DMS 273 treated with DMSO at 0.1 percent for 48 hours (cell line): ENCODE measurements at regions not wholly inside any gene's neighbourhood (a gene's known extent, or its start where the extent isn't known, plus 50 kb on each side); places are given as distances from the start of the nearest gene placed in this dataset.

Experiments used
- DNase-seq: peaks from one replicate; lab custom pipeline; 2025; lab: John Stamatoyannopoulos, UW

DNA sequence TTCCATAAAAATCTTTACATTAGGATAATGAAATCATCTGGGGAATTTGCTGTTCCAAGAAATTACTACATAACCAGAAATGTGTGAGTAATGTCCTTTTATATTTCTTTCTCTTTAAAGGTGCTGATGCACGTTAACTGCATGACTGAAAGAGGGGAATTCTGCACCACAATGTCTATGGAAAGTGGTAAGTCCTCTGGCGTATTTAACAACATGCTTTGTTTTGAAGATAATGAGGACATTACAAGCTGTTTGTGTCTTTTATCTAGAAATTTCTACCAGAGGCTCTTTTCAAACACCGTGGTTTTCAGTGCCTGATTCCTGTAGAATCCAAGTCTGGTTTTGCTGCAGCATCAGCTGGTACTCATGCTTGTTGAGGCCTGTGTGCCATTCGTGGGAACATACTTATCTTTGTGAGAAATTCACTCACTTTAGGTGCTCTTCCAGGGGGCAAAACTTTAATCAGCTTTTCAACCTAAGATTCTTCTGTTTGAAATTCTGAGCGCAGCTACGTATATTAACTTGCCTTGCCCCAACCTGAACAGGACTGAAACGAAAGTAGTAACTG lies 257.2 kb downstream of the PDHA2 start:
- DNase-seq: no peak

DNA sequence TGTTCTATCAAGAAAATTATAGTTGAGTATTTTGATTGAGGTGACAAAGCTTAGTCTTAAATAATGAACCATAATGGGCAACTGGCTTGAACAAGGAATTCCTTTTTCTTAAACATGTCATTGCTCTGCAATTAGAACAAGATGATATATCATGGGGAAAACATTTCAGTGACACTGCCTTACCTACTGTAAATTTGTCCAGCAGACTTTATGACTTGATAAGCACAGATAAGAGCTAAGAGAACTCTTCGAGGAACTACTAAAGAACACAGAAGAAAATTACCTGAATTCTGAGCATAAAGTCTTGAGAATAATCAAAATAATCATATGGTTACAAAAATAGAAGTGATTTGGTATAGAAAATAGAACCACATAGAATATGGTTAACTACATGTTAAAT lies 257.8 kb downstream of the PDHA2 start:
- DNase-seq: no peak

DNA sequence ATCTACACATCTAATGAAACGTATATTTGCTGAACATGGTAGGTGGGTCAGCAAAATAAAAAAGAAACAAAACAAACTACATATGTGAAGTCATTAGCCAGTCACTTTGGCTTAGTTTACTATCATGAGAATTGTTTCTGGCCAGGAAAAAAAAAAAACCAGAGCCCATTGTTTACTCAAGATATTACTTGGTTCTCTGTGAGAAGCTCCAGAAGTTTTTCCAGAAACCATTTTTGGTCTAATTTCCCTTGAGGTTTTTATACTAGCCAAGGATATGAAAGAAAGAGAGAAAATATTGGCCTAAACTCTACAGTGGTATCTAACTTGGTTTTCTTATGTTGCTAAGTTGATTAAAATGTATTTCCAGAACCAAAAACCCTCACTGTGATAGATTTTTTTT lies 259.1 kb downstream of the PDHA2 start:
- no peak for DNase-seq

DNA sequence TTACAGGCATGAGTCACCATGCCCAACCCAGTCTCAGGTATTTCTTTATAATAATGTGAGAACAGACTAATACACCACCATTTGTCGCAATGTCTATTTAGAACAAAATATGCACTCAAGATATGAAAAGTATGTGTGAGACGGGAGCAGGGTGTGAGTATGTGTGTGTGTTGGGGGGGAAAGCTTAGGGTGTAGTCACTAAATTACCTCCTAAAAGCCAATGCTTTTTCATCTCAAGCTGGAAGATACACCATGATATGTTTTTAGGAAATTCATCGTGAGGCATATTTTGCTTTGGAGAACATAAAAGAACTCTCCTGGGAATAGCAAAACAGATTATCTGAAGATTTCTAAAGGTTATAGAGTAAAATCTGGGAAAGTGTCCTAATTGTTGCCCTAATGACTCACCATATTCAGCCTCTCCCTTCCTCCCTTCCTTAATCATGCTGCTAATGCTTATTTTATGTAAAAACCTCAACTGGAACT lies 262.7 kb downstream of the PDHA2 start:
- DNase-seq: no peak

DNA sequence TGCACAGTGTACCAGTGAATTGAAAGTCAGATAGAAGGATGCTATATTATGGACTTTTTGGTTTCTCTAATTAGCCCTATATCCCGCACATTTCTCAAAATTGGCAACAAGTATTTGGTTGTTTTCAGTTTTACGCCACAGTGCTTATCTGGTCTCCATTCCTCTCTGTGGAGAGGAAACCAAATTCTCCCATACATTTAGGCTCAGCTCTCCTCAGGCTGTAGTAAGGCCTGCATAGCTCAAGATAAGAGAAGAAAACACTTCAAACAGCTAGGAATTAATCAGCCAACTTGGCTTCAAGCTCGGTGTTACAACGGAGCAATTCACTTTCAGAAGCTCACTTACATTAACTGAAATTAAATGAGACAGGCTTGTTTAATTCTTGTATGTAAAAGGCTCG lies 263.2 kb downstream of the PDHA2 start:
- DNase-seq: no peak

DNA sequence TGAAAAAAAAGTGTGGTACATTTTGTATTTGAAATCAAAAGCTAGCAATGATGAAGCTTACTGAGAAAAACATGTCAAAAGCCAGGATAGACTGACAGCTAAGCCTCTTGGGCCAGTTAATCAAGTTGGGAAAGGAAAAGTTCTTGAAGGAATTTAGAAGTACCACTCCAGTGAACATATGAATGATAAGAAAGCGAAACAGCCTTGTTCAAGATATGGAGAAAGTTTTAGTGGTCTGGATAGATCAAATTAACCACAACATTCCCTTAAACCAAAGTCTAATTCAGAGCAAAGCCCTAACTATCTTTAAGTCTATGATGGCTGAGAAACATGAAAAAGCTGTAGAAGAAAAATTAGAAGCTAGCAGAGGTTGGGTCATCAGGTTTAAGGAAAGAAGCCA lies 268.3 kb downstream of the PDHA2 start:
- no peak for DNase-seq

DNA sequence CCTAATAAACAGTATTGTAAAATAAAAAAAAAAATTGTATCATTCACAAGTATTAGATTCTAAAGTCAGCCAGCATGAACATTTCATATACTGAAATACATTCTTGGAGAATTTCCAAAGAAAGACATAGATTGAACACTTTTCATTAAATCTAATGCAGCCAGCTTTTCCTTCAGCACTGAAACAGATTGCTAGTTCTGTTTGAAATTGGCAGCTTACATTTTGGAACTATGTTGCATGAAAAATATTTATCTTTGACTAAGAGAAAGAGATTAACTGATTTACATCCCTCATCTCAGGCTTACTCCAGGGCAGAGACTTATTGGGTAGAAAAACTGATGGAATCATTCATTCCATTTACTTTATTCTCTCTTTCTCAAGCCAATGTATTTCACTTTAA lies 272.7 kb downstream of the PDHA2 start:
- no peak for DNase-seq

DNA sequence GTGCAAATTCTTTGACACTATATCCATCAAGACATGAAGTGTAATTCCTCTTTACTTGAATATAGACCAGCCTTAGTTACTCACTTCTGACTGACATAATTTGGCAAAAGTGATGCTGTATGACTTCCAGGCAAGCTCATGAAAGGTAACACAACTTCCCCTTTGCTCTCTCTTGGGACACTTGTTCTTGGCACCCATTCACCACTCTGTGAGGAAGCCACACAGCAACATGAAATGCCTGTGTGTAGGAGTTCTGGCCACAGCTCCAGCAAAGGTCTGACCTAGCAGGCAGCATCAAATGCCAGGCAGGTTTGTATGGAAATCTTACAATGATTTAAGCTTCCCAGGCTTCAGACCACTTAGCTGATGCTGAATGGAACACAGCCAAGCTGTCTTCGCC lies 280.3 kb downstream of the PDHA2 start:
- no peak for DNase-seq

DNA sequence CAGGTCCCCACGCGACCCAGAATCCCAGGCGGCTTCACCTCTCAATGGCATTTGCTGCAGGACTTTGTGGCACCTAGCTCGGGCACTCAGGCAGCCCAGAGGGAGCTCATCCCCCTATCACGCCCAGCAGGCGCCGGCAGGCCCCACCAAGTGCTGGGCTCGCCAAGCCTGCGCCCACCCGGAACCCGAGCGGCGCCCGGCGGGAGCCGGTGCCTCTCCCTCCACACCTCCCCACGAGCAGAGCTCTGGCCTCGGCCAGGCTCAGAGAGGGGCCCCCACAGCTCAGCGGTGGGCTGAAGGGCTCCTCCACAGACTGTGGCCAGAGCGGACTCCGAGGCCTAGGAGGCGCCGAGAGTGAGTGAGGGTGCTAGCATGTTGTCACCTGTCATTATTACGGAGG lies 286.3 kb downstream of the PDHA2 start:
- DNase-seq: no peak

DNA sequence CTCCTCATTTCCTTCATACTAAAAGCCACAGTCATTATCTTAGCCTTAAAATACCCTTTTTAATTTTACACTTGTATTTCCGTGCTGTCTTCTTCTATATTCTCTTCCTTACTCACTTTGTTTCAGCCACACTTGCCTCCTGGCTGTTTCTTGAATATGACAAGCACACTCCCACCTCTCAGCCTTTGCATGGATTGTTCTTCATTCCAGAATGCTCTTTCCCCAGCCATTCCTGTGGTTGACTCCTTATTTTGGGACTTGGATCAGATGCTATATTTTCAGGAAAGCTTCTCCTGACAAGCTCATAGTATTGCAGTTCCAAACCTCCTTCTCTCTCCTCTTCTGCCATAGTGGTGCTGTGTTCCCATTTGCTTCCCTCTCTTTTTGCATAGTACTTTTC lies 291.3 kb downstream of the PDHA2 start:
- DNase-seq: no peak

DNA sequence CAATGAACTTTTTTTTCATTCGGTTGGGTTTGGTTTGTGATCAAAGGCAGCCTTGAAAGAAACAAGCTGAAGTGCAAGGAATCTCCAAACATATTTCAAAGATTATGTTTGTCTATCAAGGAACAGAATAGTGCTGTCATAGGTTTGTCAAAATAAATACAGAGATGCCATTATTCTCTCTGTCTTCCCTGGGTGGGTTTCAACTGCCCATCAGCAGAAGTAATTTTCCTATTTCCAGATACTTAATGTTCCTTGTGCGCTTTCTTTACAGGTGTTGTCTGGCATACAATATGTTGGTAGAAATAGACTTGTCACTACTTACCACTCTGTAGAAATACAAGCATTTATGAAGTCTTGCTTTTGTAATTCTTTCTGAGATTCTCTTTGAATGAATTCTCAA lies 294.9 kb downstream of the PDHA2 start:
- no peak for DNase-seq

DNA sequence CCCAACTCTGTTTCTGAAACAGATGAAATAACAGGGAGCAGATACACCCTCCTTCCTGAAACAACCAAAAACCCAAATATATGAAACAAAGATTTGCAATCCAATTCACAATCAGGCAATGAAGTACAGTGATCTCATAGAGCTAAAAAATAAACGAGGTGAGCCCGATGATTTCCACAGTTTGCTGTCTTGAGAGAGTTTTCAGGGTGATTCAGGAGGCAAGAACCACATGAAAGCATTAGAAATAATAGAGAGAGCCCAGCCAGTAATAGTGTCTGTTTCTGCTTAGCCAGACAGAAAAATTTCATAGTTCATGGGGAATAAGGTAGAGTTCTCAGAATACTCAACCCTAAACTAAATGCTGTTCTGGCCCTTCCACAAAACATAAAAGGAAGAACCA lies 296.2 kb downstream of the PDHA2 start:
- DNase-seq: no peak

DNA sequence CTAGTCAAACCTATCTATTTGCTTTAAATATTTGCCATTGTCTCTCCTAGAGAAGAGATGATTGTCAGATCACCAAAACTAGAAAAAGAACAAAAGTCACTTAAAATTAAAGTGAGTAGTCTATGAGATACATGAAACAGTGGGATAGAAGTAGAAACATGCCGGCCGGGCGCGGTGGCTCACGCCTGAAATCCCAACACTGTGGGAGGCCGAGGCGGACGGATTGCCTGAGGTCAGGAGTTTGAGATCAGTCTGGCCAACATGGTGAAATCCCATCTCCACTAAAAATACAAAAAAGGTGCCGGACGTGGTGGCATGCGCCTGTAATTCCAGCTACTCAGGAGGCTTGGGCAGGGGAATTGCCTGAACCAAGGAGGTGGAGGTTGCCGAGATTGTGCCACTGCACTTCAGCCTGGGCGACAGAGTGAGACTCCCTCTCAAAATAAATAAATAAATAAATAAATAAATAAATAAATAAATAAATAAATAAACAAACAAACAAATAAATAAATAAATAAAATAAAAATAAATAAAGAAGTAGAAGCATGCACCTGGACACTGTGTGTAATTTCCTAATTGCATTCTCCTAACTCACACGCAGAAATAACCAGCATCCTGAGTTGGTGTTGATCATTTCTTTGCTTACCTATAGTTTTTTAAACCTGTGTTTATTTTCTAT lies 299.5 kb downstream of the PDHA2 start:
- DNase-seq: no peak

DNA sequence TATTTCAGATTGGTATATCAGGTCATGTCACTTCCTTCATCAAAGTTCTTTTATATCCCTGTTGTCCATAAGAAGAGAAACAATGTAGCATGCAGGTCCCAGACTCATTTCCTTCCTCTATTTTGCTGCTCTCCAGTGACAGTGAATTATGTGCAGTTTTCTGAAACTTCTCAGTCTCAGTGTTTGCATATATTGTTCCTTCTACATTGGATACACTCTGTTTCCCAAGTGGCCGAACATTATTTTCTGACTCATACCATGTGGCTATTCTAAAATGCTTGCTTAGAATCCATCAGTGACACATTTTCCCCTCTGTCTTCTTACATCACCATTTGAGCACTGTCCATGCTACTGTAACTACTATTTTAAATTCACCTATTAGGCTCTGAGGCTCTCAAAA lies 305.7 kb downstream of the PDHA2 start:
- no peak for DNase-seq

DNA sequence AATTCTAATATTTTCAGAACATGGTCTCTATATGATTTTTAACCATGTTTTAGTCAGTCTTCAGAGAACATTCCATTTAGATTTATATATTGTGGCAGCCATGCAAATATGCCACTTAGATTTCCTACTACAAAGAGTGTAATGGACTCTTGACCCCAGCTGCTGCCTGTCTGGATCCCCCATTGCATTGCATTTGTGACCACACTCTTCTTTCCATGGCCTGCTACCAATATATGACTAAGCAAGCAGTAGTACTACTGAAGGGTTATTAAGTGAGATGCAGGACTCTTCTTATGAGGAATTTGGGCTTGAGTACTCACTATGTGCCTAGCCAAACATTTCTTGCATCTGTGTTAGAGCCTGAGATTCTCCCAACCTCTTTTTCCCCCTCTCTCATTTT lies 306.8 kb downstream of the PDHA2 start:
- DNase-seq: no peak

DNA sequence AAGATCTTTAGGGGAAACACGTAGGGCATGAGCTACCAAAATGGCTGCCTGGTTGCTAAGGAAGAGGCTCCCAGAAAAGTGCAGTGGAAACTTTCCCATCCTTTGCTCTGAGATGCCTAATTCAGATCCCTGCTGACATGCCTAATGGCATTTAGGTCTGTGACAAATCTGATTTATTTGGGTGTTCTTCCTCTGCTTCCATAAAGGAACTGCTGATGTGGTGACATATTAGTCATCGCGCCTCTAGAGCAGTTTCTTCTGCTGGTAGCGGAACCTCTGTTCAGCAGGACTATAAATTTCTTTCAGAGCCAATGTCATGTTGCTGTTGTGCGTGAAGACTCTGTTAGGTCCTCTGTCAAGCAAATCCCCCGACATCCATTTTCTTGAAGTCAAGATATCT lies 310.0 kb downstream of the PDHA2 start:
- no peak for DNase-seq

DNA sequence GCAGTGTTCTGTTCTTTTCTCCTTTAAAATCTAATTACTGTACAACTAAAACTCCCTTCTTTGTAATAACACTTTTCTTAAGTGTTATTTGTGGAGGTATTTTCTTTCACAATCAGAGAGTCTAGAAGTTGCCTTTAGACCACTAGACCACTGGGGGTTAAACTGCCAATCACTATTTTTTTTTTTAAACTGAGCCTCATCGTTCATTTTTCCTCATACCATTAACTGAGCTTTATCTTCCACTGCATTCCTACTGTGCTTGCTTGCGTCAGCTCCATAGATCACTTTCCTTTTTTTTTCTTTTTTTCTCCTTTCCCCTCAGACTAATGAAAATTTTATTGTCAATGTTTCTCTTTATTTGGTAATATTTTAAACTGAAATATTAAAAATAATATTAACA lies 310.6 kb downstream of the PDHA2 start:
- no peak for DNase-seq

DNA sequence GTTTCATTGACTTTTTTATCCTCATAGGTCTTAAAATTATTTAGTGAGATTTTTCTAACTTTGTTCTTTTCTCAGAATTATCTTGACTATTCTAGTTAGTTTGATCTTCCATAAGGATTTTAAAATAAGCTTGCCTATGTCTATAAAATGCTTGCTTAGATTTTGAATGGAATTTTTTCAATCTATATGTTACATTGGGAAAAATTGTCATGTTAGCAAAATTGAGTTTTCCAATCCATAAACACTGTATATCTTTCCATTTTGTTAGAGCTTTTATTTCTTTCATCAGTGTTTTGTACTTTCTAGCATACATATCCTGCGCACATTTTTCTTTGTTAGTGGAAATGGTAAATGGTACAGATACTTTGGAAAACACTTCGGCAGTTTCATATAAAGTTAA lies 312.9 kb downstream of the PDHA2 start:
- DNase-seq: no peak

DNA sequence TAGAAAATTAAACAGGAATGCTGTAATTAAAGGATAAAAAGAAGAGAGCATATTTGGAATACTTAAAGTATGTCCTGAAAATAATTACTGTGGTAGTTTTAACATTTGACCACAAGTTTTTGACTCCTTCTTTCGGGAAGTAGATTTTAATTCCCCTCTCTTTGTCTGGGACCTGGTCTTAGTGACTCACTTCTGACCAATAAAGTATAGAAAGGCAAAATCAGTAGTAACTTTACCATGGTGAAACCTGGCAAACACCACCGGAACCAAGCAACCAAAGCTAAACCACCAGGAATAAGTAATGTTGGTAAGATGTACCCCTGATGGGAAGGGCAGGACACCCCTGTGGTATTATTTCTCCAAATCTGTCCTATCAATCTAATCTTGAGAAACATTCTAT lies 314.8 kb downstream of the PDHA2 start:
- no peak for DNase-seq

DNA sequence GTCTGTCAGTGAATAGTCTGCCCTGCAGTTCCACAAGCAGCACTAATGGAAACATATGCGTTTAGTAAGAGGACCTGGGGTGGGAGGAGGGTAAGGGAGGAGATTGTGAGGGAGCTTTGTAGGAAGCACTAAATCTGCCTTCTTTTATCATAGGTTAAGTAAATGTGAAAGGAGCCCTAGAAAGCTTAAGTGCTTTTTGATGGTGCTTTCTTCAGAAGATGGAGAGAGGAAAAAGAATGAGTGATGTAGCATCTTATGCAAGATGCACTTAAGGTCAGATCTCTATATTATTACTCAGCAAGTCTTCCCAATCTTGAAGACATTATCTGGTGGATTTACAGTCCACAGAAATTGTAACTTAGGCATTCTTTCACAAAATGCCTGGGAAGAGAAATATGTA lies 322.7 kb downstream of the PDHA2 start:
- no peak for DNase-seq

DNA sequence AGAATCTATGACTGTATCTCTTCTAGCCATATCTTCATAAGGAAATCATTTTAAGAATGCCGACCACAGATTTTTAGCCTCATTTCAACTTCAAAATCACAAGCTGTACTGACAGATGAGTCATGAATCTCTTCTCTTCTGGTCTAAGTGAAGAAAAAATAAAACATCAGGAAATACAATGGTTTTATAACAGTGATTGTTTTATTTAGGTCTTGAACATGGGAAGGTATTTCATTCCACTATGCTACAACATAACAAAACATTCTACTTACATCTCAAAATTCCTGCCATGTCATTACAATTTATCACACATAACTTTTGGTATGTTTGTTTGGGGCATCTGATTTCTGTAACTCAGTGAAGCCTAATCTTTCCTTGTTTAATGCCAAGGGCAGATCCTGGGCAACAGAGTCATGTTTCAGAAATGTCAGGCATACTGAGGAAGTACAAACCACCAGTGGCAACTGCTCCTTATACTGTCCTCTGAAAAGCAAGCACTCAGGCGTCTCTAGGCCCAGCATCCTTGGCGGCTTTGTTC lies 325.0 kb downstream of the PDHA2 start:
- no peak for DNase-seq

DNA sequence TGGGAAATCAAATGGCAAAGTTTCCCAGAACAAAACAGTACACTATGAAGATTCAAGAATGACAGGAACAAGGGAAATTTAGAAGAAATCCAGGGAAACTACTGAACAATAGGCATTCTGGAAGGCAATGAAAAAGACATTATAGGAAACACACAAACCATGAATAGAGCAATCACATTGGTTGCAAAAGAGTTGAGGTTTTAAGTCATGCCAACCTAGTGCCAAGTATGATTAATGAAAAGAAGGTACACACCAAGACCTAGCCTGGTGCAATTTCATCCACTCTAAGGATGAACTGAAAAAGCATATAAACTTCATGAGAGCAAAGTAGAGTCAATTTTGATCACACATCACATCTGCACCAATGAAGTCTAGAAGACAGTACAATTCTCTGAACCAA lies 326.9 kb downstream of the PDHA2 start:
- no peak for DNase-seq

DNA sequence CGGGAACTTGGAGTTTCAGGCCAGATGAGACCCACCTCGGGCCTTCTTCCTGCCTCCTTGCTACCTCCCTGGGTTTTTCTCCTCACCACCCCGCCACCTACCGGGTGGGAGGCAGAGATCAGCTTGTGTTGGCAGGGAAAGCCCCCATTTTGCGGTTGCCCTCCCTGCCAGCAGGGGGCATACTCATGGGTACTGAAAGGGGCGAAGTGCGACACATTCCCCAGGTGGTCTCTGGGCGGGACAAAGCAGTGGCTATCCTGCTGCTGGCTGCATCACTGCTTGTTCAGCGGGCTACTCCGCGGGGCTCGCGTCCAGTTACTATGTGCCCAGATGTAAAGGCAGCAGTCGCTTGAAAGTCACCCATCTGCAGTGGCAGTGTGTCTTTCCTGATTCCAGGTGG lies 330.3 kb downstream of the PDHA2 start:
- no peak for DNase-seq

DNA sequence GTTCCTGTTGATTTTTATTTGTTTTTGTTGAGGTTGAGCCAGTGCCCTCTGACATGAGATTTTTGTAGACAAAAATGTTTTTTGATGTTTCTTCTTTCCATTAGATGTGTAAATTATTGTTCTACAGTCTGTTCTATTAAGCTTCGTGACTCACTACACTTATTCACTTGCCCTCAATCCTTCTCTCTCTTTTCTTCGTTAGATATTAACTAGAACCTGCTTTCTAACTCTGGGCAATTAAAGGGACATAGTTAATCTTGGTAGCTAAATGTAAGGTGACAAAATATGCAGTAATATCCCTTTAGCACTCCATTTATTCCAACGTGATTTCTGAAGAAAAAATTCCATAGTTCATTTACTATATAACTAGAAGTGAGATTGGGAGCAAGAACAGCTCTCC lies 333.9 kb downstream of the PDHA2 start:
- DNase-seq: no peak
